ENCODE measurements at regions not wholly inside any gene's neighbourhood (a gene's known extent, or its start where the extent isn't known, plus 50 kb on each side); places are given as distances from the start of the nearest gene placed in this dataset.

- DNase-seq: no peak
Measured at GRCh38 chr2:157164891-157165290, 92.6 kb upstream of the GALNT5 start.

GRCh38 chr2:157168501-157168900 is 89.0 kb upstream of the GALNT5 start:
- DNase-seq: no peak

GRCh38 chr2:157169889-157170288 is 87.6 kb upstream of the GALNT5 start:
- DNase-seq: no peak

GRCh38 chr2:157170299-157170698 is 87.2 kb upstream of the GALNT5 start:
- no peak for DNase-seq

GRCh38 chr2:157172239-157172638 is 85.3 kb upstream of the GALNT5 start:
- no peak for DNase-seq

GRCh38 chr2:157172866-157173578 is 84.5 kb upstream of the GALNT5 start:
- no peak for DNase-seq

GRCh38 chr2:157173740-157174184 is 83.7 kb upstream of the GALNT5 start:
- DNase-seq: no peak

- DNase-seq: no peak
Measured at GRCh38 chr2:157174321-157174720, 83.2 kb upstream of the GALNT5 start.

- DNase-seq: no peak
Measured at GRCh38 chr2:157176602-157177001, 80.9 kb upstream of the GALNT5 start.

- DNase-seq: no peak
Measured at GRCh38 chr2:157178874-157179273, 78.6 kb upstream of the GALNT5 start.

GRCh38 chr2:157179324-157180105 is 78.0 kb upstream of the GALNT5 start:
- no peak for DNase-seq

- DNase-seq: no peak
Measured at GRCh38 chr2:157180359-157180758, 77.1 kb upstream of the GALNT5 start.

GRCh38 chr2:157181234-157181633 is 76.3 kb upstream of the GALNT5 start:
- DNase-seq: no peak

GRCh38 chr2:157182204-157182709 is 75.2 kb upstream of the GALNT5 start:
- DNase-seq: no peak

GRCh38 chr2:157182834-157183396 is 74.6 kb upstream of the GALNT5 start:
- DNase-seq: peak in 1 of 2 experiments; percentile 19

GRCh38 chr2:157184161-157184895 is 73.2 kb upstream of the GALNT5 start:
- DNase-seq: no peak

GRCh38 chr2:157185476-157186227 is 71.9 kb upstream of the GALNT5 start:
- DNase-seq: no peak

GRCh38 chr2:157190151-157190550 is 67.4 kb upstream of the GALNT5 start:
- DNase-seq: no peak

GRCh38 chr2:157191186-157191585 is 66.3 kb upstream of the GALNT5 start:
- DNase-seq: no peak

GRCh38 chr2:157192445-157193423 is 64.8 kb upstream of the GALNT5 start:
- no peak for DNase-seq

- DNase-seq: no peak
Measured at GRCh38 chr2:157193461-157193860, 64.0 kb upstream of the GALNT5 start.
